ENCODE measurements at regions not wholly inside any gene's neighbourhood (a gene's known extent, or its start where the extent isn't known, plus 50 kb on each side); places are given as distances from the start of the nearest gene placed in this dataset.

DNA sequence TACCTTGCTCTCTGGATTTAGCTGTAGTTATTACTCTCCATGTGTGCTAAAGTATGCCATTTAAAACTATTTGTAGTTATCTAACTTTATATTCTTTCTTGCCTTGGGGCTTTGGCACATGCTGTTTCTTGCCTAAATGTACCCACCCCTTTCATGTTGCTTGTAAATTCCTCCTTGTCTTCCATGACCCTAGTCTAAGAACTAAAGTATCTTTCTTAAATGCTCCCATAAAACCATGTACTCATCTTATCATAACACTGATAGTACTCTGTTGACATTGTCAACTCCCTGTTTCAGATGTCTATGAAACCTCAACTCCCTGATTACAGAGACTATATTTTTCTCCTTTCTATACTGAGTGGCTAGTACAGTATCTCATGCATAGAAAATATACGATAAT, 564.9 kb upstream of the IRAK1BP1 start:
- no peak for FAIRE-seq
- no peaks in the 10 kb centered on the region for H4K20me1 ChIP-seq (replicated peaks; ENCODE audit: control insufficient read depth, insufficient read depth, low read length)
- WGBS (ENCODE audit: insufficient coverage, low coverage, missing lambda C conversion rate) = 0% methylated on average over 1 of the region's 1 CpG
- TF ChIP-seq ZNF436 (CRISPR knock-in tag; IDR thresholded peaks at IDR 0.05) (no peak), NR2C1 (IDR thresholded peaks at IDR 0.05) (no peak), NR2C1 (tag; IDR thresholded peaks at IDR 0.05) (no peak), SRSF9 (IDR thresholded peaks at IDR 0.05; ENCODE audit: borderline replicate concordance, low read depth, low read length) (no peak), STAT5B (CRISPR knock-in tag; IDR thresholded peaks at IDR 0.05) (no peak), EP300 (IDR thresholded peaks at IDR 0.05; ENCODE audit: low read length) (no peak), RNF2 (IDR thresholded peaks at IDR 0.05) (no peak), NR3C1 (CRISPR knock-in tag; IDR thresholded peaks at IDR 0.05) (no peak), MAZ (CRISPR knock-in tag; conservative IDR thresholded peaks at IDR 0.05 in 1 of 2, IDR thresholded peaks at IDR 0.05 in 1 of 2) (no peak), BRF1 (IDR thresholded peaks at IDR 0.05; ENCODE audit: borderline replicate concordance, extremely low read depth, insufficient read length) (no peak), ZNF696 (CRISPR knock-in tag; conservative IDR thresholded peaks at IDR 0.05) (no peak), ZFPM2 (CRISPR knock-in tag; IDR thresholded peaks at IDR 0.05) (no peak), PRDM10 (IDR thresholded peaks at IDR 0.05; ENCODE audit: partially characterized antibody) (no peak), DEAF1 (CRISPR knock-in tag; IDR thresholded peaks at IDR 0.05) (no peak), ZNF253 (CRISPR knock-in tag; conservative IDR thresholded peaks at IDR 0.05) (no peak), HMG20A (CRISPR knock-in tag; conservative IDR thresholded peaks at IDR 0.05) (no peak), ZSCAN32 (CRISPR knock-in tag; IDR thresholded peaks at IDR 0.05) (no peak), SMC3 (conservative IDR thresholded peaks at IDR 0.05; ENCODE audit: insufficient read depth, low read depth, low read length) (no peak), GTF2E2 (tag; IDR thresholded peaks at IDR 0.05) (no peak)
- TF ChIP-seq, protein P1, sequence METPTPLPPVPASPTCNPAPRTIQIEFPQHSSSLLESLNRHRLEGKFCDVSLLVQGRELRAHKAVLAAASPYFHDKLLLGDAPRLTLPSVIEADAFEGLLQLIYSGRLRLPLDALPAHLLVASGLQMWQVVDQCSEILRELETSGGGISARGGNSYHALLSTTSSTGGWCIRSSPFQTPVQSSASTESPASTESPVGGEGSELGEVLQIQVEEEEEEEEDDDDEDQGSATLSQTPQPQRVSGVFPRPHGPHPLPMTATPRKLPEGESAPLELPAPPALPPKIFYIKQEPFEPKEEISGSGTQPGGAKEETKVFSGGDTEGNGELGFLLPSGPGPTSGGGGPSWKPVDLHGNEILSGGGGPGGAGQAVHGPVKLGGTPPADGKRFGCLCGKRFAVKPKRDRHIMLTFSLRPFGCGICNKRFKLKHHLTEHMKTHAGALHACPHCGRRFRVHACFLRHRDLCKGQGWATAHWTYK (CRISPR knock-in tag; IDR thresholded peaks at IDR 0.05) = no peak

More for the DNA sequence above, 564.9 kb upstream of the IRAK1BP1 start:
- Histone ChIP-seq H3K27ac (ENCODE audit: extremely low read depth, low read depth, low read length) (no peak overlapping the region), H3K4me3 (no peak overlapping the region), H3K9me1 (ENCODE audit: control insufficient read depth, insufficient read depth, low read length) (no peaks in the 10 kb centered on the region), H3K27me3 (ENCODE audit: control insufficient read depth in 2 of 2, insufficient read depth in 2 of 2, low read length in 2 of 2) (no peaks in the 10 kb centered on the region), H3K4me1 (replicated peaks in 1 of 2; ENCODE audit: control insufficient read depth in 2 of 2, insufficient read depth in 2 of 2, low read length in 2 of 2) (no peaks in the 10 kb centered on the region), H3K9me3 (replicated peaks; ENCODE audit: control insufficient read depth, insufficient read depth, low read depth, low read length) (no peaks in the 10 kb centered on the region), H3K4me2 (ENCODE audit: insufficient read depth, low read length) (no peak overlapping the region), H3K36me3 (ENCODE audit: control insufficient read depth, insufficient read depth, low read length) (no peaks in the 10 kb centered on the region), H3K9ac (ENCODE audit: insufficient read depth in 1 of 2, low read depth in 2 of 2, low read length in 2 of 2) (no peak overlapping the region), H3K79me2 (ENCODE audit: control insufficient read depth, insufficient read depth, low read length) (no peaks in the 10 kb centered on the region), H2AFZ (ENCODE audit: low read depth, low read length) (no peak overlapping the region)
- BruUV-seq (replicated peaks) = no TSS peak
- in situ Hi-C loops (cut with MboI) = no loop called here
- ChIA-PET CTCF (ENCODE audit: low intra/inter-chr PET ratio) (no interaction called here), POLR2A (no interaction called here)
- intact Hi-C loops (cut with micrococcal nuclease) = no loop called here
- no peak for DNase-seq (ENCODE audit: extremely low read depth in 1 of 4, low spot score in 3 of 4)
- ATAC-seq = no peak

Data from K562 (cell line).